ENCODE measurements at regions not wholly inside any gene's neighbourhood (a gene's known extent, or its start where the extent isn't known, plus 50 kb on each side); places are given as distances from the start of the nearest gene placed in this dataset.

- DNase-seq (ENCODE audit: low spot score): no peak
- ChIA-PET POLR2A (ENCODE audit: low non-redundant PET) (no interaction called here), CTCF (no interaction called here)
- no peak overlapping the region for H3K27ac ChIP-seq
- no peak for TF ChIP-seq CTCF (conservative IDR thresholded peaks at IDR 0.05; ENCODE audit: low read depth)
Observed at GRCh38 chr18:61756244-61756643, 136.6 kb downstream of the RNF152 start.

- TF ChIP-seq CTCF (conservative IDR thresholded peaks at IDR 0.05; ENCODE audit: low read depth): no peak
- ChIA-PET CTCF (no interaction called here), POLR2A (ENCODE audit: low non-redundant PET) (no interaction called here)
- no peak for DNase-seq (ENCODE audit: low spot score)
- H3K27ac ChIP-seq: no peak overlapping the region
Observed at GRCh38 chr18:61755555-61755954, 137.3 kb downstream of the RNF152 start.

GRCh38 chr18:61754039-61754583 lies 138.7 kb downstream of the RNF152 start:
- POLR2A ChIA-PET (ENCODE audit: low non-redundant PET): no interaction called here

GRCh38 chr18:61753373-61753772 lies 139.4 kb downstream of the RNF152 start:
- ChIA-PET POLR2A (ENCODE audit: low non-redundant PET) (no interaction called here), CTCF (interaction anchor here (0.7 kb wide), 1 partner anchor 721 kb away, joined by 3 read pairs; no protein-coding TSS in a partner anchor)
- no peak overlapping the region for H3K27ac ChIP-seq
- DNase-seq (ENCODE audit: low spot score): no peak
- no peak for TF ChIP-seq CTCF (conservative IDR thresholded peaks at IDR 0.05; ENCODE audit: low read depth)

More at GRCh38 chr18:61754039-61754583, 138.7 kb downstream of the RNF152 start:
- H3K27ac ChIP-seq: no peak overlapping the region
- CTCF ChIA-PET: interaction anchor here (0.7 kb wide), 1 partner anchor 74 kb away, joined by 3 read pairs; no protein-coding TSS in a partner anchor
- TF ChIP-seq CTCF (conservative IDR thresholded peaks at IDR 0.05; ENCODE audit: low read depth): no peak
- no peak for DNase-seq (ENCODE audit: low spot score)

- TF ChIP-seq CTCF (conservative IDR thresholded peaks at IDR 0.05; ENCODE audit: low read depth): no peak
- CTCF ChIA-PET: interaction anchor here (0.7 kb wide), 1 partner anchor 721 kb away, joined by 3 read pairs; no protein-coding TSS in a partner anchor
- no peak for DNase-seq (ENCODE audit: low spot score)
- POLR2A ChIA-PET (ENCODE audit: low non-redundant PET): no interaction called here
- no peak overlapping the region for H3K27ac ChIP-seq
Observed at GRCh38 chr18:61752973-61753372, 139.8 kb downstream of the RNF152 start.

GRCh38 chr18:61750840-61751668 lies 141.8 kb downstream of the RNF152 start:
- DNase-seq (ENCODE audit: low spot score): no peak
- CTCF ChIA-PET: no interaction called here
- POLR2A ChIA-PET (ENCODE audit: low non-redundant PET): no interaction called here
- no peak overlapping the region for H3K27ac ChIP-seq
- TF ChIP-seq CTCF (conservative IDR thresholded peaks at IDR 0.05; ENCODE audit: low read depth): no peak

Measured in RWPE1 (cell line).